Thoracic aorta (tissue), 2 donors: ENCODE measurements at regions not wholly inside any gene's neighbourhood (a gene's known extent, or its start where the extent isn't known, plus 50 kb on each side); places are given as distances from the start of the nearest gene placed in this dataset.
"Not testable (repeated sequence)": the region's sequence is repeated elsewhere in the genome, so short reads cannot be mapped to it uniquely, and the experiment has no call there.

Source experiments
- ATAC-seq: fragments of 150-250 bp; one replicate; pipeline ENCODE4 v1.8.0; 2017; ENCODE audit warnings: low read depth; ENCODE audit not compliant: insufficient number of reproducible peaks, low FRiP score
- DNase-seq: peaks from one replicate; pipeline ENCODE4 v3.0.0-alpha.2; 2020; ENCODE audit warnings: low spot score
- H3K27ac ChIP-seq, 2 donors: fragments of 200-600 bp; sonication (generic); 1 replicate in 1 of 2; 2 replicates in 1 of 2; pipeline ENCODE4 v1.5.1; 2016; ENCODE audit warnings: mild to moderate bottlenecking in 2 of 2, moderate library complexity in 2 of 2
- H3K27me3 ChIP-seq: fragments of 200-600 bp; sonication (generic); replicated peaks from 2 replicates; pipeline ENCODE4 v1.6.0; 2016; ENCODE audit warnings: mild to moderate bottlenecking; ENCODE audit not compliant: insufficient read depth
- H3K36me3 ChIP-seq: fragments of 200-600 bp; sonication (generic); one replicate; pipeline ENCODE4 v1.5.1; 2016
- H3K4me1 ChIP-seq, 2 donors: fragments of 200-600 bp; sonication (generic); 1 replicate in 1 of 2; 2 replicates in 1 of 2; pipeline versions ENCODE4 v1.5.1 to v1.6.0; 2016; ENCODE audit warnings: low read depth in 2 of 2, mild to moderate bottlenecking in 1 of 2; ENCODE audit not compliant: control insufficient read depth in 1 of 2
- H3K4me3 ChIP-seq: fragments of 200-600 bp; sonication (generic); 2 replicates; pipeline ENCODE4 v1.5.1; 2016; ENCODE audit warnings: mild to moderate bottlenecking
- H3K9me3 ChIP-seq: fragments of 200-600 bp; sonication (generic); 2 replicates; pipeline ENCODE4 v1.5.1; 2016
- CTCF ChIP-seq: fragments of 200-600 bp; sonication (generic); IDR thresholded peaks from one replicate; pipeline ENCODE4 v1.5.1; 2019; ENCODE audit warnings: antibody characterized with exemption

- no peak for DNase-seq
- H3K4me3 ChIP-seq: no peak overlapping the region
- H3K27me3 ChIP-seq: no peaks in the 10 kb centered on the region
- no peaks in the 10 kb centered on the region for H3K4me1 ChIP-seq
- no peak for ATAC-seq
- TF ChIP-seq CTCF: no peak
- no peak overlapping the region for H3K27ac ChIP-seq
- H3K36me3 ChIP-seq: no peaks in the 10 kb centered on the region
- H3K9me3 ChIP-seq: no peaks in the 10 kb centered on the region
Observed at GRCh38 chr4:144831971-144832370, 186.0 kb downstream of the HHIP start.

- no peaks in the 10 kb centered on the region for H3K4me1 ChIP-seq
- H3K4me3 ChIP-seq: no peak overlapping the region
- no peaks in the 10 kb centered on the region for H3K27me3 ChIP-seq
- DNase-seq (no peak), ATAC-seq (no peak)
- no peak overlapping the region for H3K27ac ChIP-seq
- no peak for TF ChIP-seq CTCF
- H3K36me3 ChIP-seq: no peaks in the 10 kb centered on the region
- H3K9me3 ChIP-seq: peaks cover 6% of the 10 kb centered on the region
Observed at GRCh38 chr4:144845411-144845810, 199.5 kb downstream of the HHIP start.

- DNase-seq (no peak), ATAC-seq (no peak)
- no peaks in the 10 kb centered on the region for H3K9me3 ChIP-seq
- no peaks in the 10 kb centered on the region for H3K36me3 ChIP-seq
- TF ChIP-seq CTCF: no peak
- no peaks in the 10 kb centered on the region for H3K27me3 ChIP-seq
- no peak overlapping the region for H3K4me3 ChIP-seq
- no peaks in the 10 kb centered on the region for H3K4me1 ChIP-seq
- H3K27ac ChIP-seq: no peak overlapping the region
Observed at GRCh38 chr4:144851948-144852347, 206.0 kb downstream of the HHIP start.

DNA sequence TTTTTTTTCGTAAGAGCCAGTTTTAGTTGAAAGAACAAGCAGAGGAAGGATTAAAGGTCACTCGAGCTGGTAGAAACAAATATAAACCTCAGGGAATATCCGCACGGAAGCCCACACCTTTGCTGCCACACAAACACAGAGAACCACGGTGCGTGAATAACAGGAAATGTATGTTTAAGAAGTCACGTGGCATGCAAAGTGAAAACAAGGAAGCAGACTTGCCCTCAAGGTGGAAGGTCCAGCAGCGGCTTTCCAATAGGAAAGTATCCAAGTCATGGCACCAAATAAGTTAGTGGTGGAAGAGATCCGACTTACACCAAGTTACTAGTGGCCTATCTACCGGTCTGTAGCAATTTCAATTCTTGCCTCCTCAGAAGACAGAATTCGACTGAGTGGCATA lies 215.5 kb downstream of the HHIP start:
- Histone ChIP-seq H3K4me3 (no peak overlapping the region), H3K9me3 (no peaks in the 10 kb centered on the region), H3K27me3 (no peaks in the 10 kb centered on the region), H3K27ac (no peak overlapping the region), H3K36me3 (no peaks in the 10 kb centered on the region), H3K4me1 (no peaks in the 10 kb centered on the region)
- no peak for TF ChIP-seq CTCF
- DNase-seq (no peak), ATAC-seq (no peak)

- H3K4me3 ChIP-seq: no peak overlapping the region
- ATAC-seq: no peak
- DNase-seq: no peak
- H3K36me3 ChIP-seq: no peaks in the 10 kb centered on the region
- no peaks in the 10 kb centered on the region for H3K4me1 ChIP-seq
- H3K9me3 ChIP-seq: no peaks in the 10 kb centered on the region
- no peak overlapping the region for H3K27ac ChIP-seq
- H3K27me3 ChIP-seq: no peaks in the 10 kb centered on the region
- TF ChIP-seq CTCF: no peak
Observed at GRCh38 chr4:144862210-144862609, 216.3 kb downstream of the HHIP start.

DNA sequence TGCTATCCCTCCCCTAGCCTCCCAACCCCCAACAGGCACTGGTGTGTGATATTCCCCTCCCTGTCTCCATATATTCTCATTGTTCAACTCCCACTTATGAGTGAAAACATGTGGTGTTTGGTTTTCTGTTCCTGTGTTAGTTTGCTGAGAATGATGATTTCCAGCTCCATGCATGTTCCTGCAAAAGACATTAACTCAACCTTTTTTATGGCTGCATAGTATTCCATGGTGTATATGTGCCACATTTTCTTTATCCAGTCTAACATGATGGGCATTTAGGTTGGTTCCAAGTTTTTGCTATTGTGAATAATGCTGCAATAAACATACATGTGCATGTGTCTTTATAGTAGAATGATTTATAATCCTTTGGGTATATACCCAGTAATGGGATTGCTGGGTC lies 218.9 kb downstream of the HHIP start:
- not testable (repeated sequence) for H3K4me1 ChIP-seq, H3K9me3 ChIP-seq, H3K36me3 ChIP-seq, ATAC-seq, H3K4me3 ChIP-seq, H3K27me3 ChIP-seq, H3K27ac ChIP-seq, DNase-seq
